ENCODE measurements at regions not wholly inside any gene's neighbourhood (a gene's known extent, or its start where the extent isn't known, plus 50 kb on each side); places are given as distances from the start of the nearest gene placed in this dataset.

- TF ChIP-seq CTCF (IDR thresholded peaks at IDR 0.05) (no peak), POLR2A (IDR thresholded peaks at IDR 0.05) (no peak)
Measured at GRCh38 chr4:101655857-101656256, 134.7 kb upstream of the BANK1 start.
